HFFc6 (cell line): ENCODE measurements at regions not wholly inside any gene's neighbourhood (a gene's known extent, or its start where the extent isn't known, plus 50 kb on each side); places are given as distances from the start of the nearest gene placed in this dataset.

Experiments used
- DNase-seq: peaks from one replicate; pipeline ENCODE4 v3.0.0-alpha.2; 2018
- H3K27ac Mint-ChIP-seq: 2 replicates; pipeline ENCODE4 v1.8.0; 2020; ENCODE audit warnings: mild to moderate bottlenecking, mixed read lengths
- H3K27me3 Mint-ChIP-seq: 2 replicates; pipeline ENCODE4 v1.8.0; 2021; ENCODE audit warnings: mild to moderate bottlenecking, moderate library complexity, mixed read lengths; ENCODE audit not compliant: insufficient read depth
- H3K36me3 Mint-ChIP-seq: 2 replicates; pipeline ENCODE4 v1.8.0; 2021; ENCODE audit warnings: low read depth, mixed read lengths
- H3K4me1 Mint-ChIP-seq: 2 replicates; pipeline ENCODE4 v1.8.0; 2020; ENCODE audit warnings: low read depth, mixed read lengths
- H3K4me3 Mint-ChIP-seq: 2 replicates; pipeline ENCODE4 v1.8.0; 2020; ENCODE audit warnings: mild to moderate bottlenecking, moderate library complexity, mixed read lengths
- H3K9me3 Mint-ChIP-seq: 2 replicates; pipeline ENCODE4 v1.8.0; 2020; ENCODE audit warnings: mild to moderate bottlenecking, mixed read lengths
- CTCF ChIP-seq: fragments of 200-600 bp; sonication (generic); IDR thresholded peaks from 2 replicates; pipeline ENCODE4 v1.5.0; 2021; ENCODE audit warnings: antibody characterized with exemption, mild to moderate bottlenecking

DNA sequence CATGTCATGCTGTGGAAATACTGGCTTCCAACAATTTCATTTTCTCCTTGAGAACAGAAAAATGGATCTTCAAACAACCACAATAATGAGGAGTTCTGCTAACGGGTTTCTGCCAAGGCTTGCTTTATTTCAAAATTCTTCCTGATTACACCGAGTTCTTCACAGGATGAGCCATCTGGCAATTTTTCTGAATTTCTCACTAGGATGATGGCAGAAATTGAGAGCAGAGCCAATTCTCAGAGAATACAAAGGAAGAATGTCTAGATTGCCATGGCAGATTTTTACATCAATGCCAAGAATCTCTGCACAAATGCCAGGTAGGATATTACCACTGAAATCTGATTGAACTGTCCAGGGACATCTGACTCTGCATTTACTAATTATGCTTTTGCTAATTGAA is 619.0 kb upstream of the CHRM3 start:
- no peak overlapping the region for H3K4me3 Mint-ChIP-seq
- H3K27me3 Mint-ChIP-seq = peaks cover 1% of the 10 kb centered on the region; the same call in 1 of the 2 replicates
- peaks cover 36% of the 10 kb centered on the region for H3K36me3 Mint-ChIP-seq
- peaks cover 26% of the 10 kb centered on the region for H3K4me1 Mint-ChIP-seq
- H3K27ac Mint-ChIP-seq = no peak overlapping the region
- H3K9me3 Mint-ChIP-seq = peaks cover 47% of the 10 kb centered on the region
- no peak for TF ChIP-seq CTCF
- DNase-seq = no peak

DNA sequence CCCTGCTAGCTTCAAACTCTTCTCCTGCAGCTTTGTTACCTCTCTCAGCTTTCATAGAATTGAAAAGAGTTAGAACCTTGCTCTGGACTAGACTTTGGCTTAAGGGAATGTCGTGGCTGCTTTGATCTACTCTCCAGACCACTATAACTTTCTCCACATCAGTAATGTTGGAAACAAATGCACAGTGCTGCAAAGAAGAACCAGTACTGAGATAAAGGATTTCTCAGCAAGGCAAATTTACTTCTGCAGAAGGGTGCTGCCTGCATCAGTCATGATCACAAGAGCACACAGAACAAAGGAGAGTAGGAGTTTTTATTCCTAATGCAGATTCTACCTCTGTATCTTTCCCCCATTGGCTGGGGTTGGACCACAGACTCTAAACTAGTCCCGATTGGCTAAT is 621.6 kb upstream of the CHRM3 start:
- H3K27me3 Mint-ChIP-seq = peaks cover 1% of the 10 kb centered on the region; the same call in 1 of the 2 replicates
- DNase-seq = no peak
- H3K9me3 Mint-ChIP-seq = peaks cover 60% of the 10 kb centered on the region
- no peak for TF ChIP-seq CTCF
- H3K4me3 Mint-ChIP-seq = no peak overlapping the region
- peaks cover 7% of the 10 kb centered on the region; the same call in 1 of the 2 replicates for H3K4me1 Mint-ChIP-seq
- peaks cover 49% of the 10 kb centered on the region for H3K36me3 Mint-ChIP-seq
- no peak overlapping the region for H3K27ac Mint-ChIP-seq

- Mint-ChIP-seq H3K9me3 (no peaks in the 10 kb centered on the region; the same call in 1 of the 2 replicates), H3K27me3 (no peaks in the 10 kb centered on the region), H3K4me1 (peaks cover 31% of the 10 kb centered on the region), H3K4me3 (peak overlapping the region; percentile 4; the same call in 1 of the 2 replicates), H3K27ac (no peak overlapping the region; the same call in 1 of the 2 replicates), H3K36me3 (peaks cover 6% of the 10 kb centered on the region; the same call in 1 of the 2 replicates)
- DNase-seq = no peak
- no peak for TF ChIP-seq CTCF
These were observed 633.1 kb upstream of the CHRM3 start for GRCh38 chr1:238753252-238753651.

GRCh38 chr1:238752327-238752726 is 634.0 kb upstream of the CHRM3 start:
- DNase-seq = peak; percentile 4

DNA sequence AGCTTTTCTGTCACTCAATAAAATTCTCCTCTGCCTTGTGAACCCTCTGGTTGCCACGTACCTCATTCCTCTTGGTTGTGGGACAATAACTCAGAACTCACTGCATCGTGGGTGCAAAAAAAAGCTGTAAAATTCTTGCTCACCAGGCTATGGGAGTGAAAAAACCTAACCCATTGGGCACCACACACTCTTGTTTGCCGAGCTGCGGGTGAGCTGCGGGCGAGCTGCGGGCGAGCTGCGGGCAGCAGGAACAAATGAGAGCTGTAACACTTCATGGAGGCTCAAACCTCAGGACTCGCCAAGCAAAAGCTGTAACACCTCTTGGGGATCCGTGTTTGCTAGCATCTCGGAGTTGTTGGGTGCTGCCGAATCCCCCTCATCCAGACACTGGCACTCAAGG is 641.3 kb upstream of the CHRM3 start:
- peaks cover 23% of the 10 kb centered on the region; the same call in 1 of the 2 replicates for H3K36me3 Mint-ChIP-seq
- no peaks in the 10 kb centered on the region for H3K27me3 Mint-ChIP-seq
- no peak overlapping the region for H3K4me3 Mint-ChIP-seq
- TF ChIP-seq CTCF = no peak
- peaks cover 23% of the 10 kb centered on the region for H3K9me3 Mint-ChIP-seq
- H3K27ac Mint-ChIP-seq = no peak overlapping the region
- peaks cover 20% of the 10 kb centered on the region; the same call in 1 of the 2 replicates for H3K4me1 Mint-ChIP-seq
- DNase-seq = no peak

More at GRCh38 chr1:238752327-238752726, 634.0 kb upstream of the CHRM3 start:
- TF ChIP-seq CTCF = no peak
- Mint-ChIP-seq H3K27ac (peak overlapping the region; percentile 18; the same call in 1 of the 2 replicates), H3K36me3 (peaks cover 7% of the 10 kb centered on the region; the same call in 1 of the 2 replicates), H3K4me3 (peak overlapping the region; percentile 4; the same call in 1 of the 2 replicates), H3K9me3 (peaks cover 3% of the 10 kb centered on the region), H3K27me3 (no peaks in the 10 kb centered on the region), H3K4me1 (peaks cover 31% of the 10 kb centered on the region)
